Right forelimb (tissue), 1 donor: ENCODE measurements at regions not wholly inside any gene's neighbourhood (a gene's known extent, or its start where the extent isn't known, plus 50 kb on each side); places are given as distances from the start of the nearest gene placed in this dataset.
"Not testable (repeated sequence)": the region's sequence is repeated elsewhere in the genome, so short reads cannot be mapped to it uniquely, and the experiment has no call there.

Experiments used
- DNase-seq: peaks from one replicate; pipeline ENCODE4 v3.0.0-alpha.2; 2018

DNA sequence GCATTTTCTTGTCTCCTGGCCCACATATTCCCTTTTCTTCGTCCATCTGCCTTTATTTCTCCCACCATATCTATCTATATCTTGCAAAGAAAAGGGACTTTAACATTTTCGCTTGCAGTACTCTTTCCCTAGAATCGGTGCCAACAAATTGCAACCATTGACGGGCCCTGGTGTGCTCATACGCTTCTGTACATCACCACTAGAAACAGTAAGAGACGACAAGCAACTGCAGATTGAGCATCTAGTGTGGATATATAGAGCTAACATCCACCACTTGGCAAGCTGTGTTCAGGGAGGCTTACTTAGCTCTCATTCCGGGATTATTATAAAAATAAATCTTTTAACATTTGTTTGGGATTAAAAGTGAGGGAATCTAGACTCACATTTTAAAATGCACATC lies 230.8 kb upstream of the PKN2 start:
- no peak for DNase-seq

DNA sequence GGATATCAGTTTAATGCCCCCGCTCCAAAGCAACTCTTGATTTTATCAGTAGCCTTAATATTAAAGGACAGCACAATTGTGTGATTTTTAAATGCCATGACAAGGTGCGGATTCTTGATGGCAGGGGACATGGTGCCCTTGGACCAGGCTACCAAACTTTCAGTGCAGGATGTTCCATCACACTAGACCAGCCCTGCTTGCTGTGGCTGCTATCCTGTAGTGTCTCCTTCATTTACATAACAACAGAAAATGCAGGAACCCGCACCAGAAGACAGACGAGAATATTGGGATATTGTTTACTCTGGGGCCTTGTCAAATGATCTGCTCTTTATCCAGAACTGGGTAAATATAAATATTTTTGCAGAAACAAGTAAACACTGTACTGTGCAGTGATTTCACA lies 229.3 kb upstream of the PKN2 start:
- no peak for DNase-seq

DNA sequence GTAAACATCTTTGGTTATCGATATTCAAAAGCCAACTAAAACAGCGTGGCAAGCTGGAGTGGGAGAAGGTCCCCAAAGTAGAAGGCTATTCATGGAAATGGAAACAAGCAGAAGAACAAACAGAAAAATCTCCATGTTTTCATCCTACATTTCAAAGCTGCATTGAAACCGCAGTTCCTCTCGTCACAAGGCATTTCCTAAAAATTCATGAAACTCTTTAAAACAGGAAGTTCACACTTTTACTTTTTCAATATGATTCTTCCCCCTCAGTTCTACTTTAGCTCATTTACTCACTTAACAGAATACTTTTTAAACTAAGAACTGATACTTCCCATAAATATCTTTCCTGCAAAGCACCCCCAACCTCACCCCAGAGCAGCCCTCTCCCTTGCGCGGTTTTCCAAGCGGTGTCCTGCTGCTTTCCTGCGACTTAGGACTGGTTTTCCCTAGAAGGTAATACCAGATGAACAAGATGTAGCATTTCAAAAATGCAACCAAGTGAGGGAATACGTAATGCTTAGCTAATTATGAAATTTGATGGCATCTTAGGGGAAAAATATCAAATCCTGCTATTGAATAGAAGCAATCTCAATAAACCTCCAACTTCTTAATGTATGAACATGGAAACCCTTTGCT lies 228.3 kb upstream of the PKN2 start:
- no peak for DNase-seq

DNA sequence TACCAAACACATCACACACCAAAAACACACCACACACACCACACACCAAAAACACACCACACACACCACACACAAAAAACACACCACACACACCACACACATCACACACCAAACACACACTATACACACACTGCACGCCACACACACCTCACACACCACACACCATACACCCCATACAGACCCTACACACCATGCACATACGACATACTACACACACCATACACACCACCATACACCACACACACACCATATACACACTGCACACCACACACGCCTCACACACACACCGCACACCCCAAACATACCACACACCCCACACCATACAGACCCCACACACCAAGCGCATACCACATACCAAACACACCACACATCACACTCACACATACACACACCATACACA lies 226.9 kb upstream of the PKN2 start:
- DNase-seq: no peak

DNA sequence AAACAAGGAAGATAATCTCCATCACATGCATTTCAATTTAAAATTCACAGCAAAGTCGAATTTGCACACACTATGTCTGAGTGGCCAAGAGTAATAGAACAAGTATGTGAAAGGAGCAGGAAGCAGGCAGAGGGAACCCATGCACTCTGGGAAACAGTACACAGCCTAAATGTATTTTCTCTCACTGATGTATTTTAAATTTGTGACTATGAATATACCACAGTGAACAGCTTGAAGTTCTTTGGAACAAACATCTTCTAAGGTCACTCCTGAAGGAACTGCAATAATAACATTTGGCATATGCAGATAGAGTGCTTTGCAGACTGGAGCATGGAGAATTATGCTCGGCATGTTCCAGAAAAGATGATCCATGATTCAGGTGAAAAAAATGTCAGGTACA lies 223.1 kb upstream of the PKN2 start:
- DNase-seq: no peak

DNA sequence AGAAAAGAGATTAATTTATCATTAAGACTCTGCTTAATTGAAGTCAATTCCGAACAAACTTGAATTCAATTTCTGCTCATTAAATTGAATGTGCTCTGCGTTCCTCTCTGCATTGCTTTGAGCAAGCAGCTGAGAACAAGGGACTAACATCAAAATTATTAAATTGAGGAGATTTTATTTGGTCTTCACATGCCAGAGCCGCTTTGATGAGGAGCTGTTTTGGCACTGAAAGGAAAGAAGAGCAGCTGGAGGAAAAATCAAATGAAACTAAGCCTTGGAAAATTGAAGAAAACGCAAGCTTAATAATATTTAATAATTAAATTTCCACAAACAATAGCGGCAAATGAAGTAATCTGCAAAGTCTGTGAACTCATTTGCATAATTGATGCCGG lies 222.0 kb upstream of the PKN2 start:
- no peak for DNase-seq

DNA sequence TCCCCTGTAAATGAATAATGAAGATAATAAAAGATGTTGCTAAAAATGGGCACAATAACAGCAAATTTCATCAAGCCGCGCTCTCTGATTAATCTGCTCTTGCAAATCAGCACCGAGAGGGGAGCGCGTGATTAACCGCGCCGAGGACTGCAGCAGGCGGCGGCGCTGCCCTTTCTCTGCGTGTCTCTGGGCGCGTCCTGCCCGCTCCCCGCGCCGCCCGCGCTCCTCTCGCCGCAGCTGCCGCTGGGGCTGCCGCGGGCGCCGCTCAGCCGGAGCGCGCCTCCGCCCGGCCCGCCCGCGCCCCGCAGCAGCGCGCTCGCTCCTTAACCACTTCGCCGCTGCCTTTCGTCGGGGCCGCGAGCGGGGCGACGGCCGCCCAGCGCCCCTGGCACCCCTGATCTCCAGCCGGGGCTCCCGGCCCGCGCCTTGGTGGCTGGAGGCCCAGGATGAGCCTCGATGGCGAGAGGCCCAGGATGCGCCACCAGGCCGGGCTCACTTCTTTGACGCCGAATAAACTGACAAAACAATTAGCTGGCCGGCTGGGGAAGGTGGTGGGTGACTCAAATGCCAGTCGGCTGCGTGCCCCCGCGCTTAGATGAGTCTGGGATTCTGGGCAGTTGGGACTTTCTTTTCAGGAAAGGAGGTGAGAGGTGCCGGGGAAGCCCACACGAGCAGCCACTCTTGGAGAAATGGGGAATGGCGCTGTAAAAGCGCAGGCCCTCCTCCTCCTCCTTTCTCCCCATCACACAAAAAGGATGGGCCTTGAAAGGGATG lies 221.4 kb upstream of the PKN2 start:
- DNase-seq: peak; percentile 76

DNA sequence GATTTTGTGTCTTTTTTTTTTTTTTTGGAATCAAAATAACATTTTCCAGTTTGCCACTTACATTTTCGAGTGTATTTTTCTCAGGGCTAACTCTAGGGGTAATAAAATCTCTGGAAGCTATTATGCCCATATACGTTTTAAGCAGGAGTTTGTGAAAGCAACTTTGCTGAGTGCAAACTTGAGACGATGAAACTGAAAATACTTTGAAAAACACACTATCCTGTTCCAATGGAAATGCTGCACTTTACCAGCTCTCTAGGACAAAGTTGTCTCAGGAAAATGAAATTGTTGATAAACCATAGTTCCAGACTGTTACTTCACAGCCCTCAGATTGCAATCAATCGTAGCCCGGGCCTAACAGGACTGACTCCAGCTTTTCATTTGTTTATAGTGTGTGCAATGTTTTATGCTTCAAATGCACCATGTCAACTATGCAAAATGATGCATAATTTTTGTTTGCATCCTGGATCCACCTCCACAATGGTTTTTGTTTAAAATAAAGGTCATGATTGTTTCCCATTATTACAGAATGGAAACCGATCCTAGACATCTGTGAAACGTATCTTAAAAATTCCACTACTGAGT lies 220.6 kb upstream of the PKN2 start:
- DNase-seq: no peak

DNA sequence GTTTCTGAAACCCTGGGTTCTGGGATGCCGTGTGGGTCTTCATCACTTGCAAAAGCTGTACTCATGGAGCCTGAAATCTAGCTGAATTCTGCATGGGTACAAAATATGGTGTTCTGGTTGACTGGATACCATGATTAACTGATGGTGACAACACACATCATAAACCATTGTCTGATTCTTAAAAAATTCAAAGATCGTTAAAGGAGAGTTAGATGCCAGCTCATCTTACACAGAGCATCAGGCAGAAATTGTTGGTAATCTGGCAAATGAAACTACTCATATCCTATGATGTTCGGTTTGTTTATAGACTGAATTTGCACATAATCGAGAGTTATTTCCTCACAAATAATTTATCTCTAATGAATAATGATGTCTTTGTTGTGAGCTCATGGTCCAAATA lies 218.1 kb upstream of the PKN2 start:
- DNase-seq: no peak

DNA sequence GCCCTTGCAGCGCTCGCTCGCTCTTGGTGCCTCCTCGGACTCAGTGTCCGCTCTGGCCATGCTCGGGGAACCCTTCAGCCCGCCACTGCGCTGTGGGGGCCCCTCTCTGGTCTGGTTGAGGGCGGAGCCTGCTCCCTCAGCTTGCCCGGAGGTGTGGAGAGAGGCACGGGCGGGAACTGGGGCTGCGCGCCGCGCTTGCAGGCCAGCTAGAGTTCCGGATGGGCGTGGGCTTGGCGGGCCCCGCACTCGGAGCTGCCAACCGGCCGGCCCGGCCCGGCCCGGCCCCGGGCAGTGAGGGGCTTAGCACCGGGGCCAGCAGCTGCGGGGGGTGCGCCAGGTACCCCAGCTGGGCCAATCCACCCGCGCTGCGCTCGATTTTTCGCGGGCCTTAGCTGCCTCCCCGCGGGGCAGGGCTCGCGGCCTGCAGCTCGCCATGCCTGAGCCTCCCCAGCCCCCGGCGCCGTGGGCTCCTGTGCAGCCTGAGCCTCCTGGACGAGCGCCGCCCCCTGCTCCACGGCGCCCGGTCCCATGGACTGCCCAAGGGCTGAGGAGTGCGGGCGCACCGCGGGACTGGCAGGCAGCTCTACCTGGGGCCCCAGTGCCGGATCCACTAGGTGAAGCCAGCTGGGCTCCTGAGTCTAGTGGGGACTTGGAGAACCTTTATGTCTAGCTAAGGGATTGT lies 217.0 kb upstream of the PKN2 start:
- DNase-seq: no peak

DNA sequence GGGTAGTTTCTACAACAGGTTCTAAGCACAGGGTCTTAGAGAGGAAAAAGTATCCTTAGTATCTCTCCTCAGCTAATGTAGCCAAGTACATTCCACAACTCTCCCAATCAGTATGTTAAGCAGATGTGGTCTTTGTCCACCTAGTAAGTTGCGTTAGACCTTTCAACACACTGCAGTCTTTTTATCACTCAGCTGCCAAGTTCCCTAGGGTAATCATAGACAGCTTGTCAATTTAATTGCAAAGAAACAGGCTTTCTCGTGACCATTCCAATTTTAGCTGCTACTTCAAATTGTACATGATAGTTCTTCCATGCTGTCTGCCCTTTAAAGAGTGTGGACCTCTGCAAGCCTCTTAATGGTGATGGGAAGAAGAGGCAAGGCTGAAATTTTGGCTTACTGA lies 211.8 kb upstream of the PKN2 start:
- no peak for DNase-seq

DNA sequence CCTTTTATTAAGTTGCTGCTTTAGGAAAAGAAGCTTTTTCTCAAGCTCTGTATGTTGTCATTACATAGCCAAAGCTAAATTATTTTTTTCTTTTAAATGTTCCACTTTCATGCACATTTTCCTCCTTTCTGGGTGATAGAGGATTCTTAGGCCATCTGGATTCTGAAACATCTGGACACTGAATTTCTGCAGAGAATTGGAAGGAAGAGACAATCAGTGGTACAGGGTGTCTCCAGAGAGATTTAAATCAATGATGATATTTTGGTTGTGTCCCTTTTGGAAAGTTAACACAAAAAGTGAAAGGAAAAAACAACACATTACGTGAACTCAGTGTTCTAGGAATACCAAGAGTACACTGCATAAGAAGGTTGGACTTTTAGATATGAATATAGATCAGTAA lies 211.4 kb upstream of the PKN2 start:
- no peak for DNase-seq

DNA sequence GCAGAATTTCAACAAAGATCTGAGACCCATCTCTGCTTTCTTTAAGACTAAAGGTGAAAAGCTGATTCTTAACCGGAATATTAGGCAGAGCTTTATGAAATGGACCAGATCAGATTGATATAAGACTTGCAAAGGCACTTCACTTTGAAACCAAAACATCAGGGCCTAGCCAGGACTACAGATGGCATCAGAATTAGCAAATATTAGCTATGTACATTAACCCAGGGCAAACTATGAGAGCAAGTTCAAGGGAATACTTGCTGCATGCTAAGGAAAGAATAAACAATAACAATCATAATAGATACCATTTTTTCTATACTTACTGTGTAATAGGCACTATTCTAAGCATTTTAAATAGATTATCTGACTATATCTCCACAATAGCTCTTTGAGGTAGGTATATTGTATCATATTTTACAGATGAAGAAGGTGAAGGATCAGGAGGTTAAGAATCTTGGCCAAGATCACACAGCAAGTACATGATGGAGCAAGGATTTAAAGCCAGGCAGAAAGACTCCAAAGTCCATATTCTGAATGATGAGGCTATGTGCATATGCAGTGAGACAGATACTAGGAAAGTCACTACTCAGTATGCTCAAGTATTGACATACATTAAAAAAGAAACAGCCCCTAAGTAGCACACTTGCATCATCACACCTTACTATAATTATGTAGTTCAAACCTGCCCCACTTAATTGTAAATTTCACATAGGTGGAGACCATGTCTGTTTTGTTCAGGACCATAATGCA lies 209.3 kb upstream of the PKN2 start:
- DNase-seq: no peak

DNA sequence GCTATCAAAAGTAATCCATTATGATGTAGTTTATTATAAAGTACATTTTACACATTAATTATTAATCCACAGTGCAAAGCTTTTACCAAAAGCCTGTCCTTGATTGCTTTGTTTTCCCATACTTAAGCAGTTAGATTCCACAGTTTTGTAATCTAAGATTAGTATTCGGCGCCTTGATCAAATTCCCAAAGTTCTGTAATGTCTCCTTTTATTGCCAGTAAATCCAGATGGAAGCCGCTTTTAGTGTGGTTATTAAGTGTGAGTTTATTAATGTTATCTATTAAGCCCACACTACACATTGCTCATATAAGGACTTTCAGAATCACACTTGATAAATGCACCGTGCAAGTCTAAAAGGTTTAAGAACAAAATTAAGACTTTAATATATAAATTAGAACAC lies 199.2 kb upstream of the PKN2 start:
- no peak for DNase-seq

DNA sequence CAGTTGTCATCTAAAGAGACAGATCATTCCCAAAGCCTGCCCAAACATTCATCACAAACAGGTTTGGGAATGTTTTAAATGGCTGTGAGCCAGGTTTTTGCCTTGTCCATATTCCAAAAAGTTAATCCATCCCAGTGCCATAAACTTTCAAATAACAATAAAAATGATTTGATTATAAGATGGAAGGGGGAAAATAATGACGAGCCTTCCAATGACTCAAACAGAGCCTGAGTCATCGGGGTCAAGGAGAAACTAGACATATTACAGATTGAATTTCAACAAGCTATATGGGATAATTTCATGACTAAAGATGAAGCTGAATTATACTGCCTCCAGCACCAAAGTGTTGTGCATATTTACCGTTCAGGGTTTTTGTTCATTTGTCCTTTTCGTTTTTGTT lies 195.8 kb upstream of the PKN2 start:
- no peak for DNase-seq

DNA sequence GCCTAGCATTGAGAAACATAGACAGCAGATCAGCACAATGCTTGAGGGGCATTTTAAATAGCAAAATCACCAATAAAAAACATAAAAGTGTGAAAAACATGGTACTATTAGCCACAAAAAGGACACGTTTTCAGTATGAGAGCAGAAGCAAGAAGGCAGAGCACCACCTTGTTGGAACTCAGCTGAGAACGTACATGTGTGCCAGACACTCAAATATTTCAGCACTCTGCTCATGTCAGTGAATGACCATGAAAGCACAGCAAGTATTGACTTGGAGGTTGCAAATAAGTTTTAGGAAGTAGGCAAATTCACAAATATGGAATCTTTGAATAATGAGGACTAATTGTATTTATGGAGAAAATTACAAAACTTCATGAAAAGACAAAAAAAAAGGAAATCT lies 193.4 kb upstream of the PKN2 start:
- DNase-seq: no peak

DNA sequence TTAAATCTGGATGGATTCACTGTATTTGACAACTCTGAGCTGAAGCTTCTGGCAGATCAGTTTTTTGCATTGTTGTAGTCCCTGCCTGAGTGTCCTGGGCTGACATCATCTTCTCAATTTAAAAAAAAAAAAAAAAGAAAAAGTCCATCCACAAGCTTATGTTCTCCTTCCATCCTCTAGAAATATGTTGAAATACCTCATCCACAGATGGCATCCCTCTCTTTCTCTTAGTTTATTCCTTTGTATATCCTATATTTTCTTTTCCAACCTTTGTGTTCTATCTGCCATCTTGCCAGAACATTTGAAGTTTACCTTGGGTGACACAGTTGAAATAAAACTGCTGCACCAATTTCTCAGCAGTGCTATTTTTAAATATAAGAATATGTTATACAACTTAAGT lies 184.4 kb upstream of the PKN2 start:
- no peak for DNase-seq

DNA sequence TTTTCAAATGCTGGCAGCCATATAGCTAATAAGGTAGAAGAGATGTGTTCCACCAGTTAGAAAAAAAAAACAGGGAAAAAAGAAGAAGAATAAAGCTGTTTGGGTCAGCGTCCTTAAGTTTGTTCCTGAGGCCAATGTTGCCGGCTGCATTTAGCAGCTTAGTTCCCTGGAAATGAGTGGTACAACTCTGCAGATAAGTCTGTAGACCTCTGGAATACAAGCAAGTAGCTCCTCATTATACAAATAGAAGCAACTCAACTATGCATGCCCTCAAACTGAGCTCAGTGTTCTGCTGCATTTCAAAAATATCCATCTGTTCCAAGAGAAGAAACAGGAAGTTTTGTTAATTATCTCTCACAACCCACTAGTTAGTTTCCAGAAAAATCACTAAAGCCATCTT lies 181.2 kb upstream of the PKN2 start:
- no peak for DNase-seq

DNA sequence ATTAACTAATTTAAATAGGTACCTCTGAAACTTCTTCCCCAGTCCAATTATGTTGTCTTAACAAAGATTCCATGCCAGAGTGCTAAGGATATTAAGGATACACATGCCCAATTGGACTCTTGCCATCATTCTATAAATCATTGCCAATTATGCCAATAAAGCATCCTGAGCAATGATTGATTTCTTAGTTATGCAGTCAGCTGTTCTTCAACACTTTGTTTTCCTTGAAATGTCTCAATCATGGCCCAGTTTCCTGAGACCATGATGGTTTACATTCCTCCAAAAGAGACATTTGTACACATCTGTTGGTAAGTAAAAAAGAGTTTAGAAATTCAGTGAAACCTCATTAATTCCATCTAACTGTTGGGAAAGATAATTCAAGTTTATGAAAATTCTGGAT lies 180.4 kb upstream of the PKN2 start:
- no peak for DNase-seq

DNA sequence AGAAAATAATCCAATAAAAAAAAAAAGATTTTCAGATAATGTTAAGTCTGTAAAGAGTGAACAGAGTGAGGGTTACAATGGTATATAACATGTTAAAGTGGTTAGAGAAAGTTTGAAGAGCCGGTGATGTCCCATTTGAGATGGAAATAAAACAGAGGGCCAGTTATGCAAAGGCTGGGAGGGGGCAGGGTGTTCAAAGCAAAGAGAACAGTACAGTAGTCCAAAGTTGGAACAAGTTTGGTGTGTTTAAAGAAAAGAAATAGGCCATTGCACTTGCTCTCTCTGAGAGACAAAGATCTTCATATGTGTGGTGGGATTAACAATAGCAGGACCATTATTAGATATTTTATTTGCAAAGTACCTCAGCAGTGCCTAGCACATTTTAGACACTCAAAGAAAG lies 179.5 kb upstream of the PKN2 start:
- no peak for DNase-seq

DNA sequence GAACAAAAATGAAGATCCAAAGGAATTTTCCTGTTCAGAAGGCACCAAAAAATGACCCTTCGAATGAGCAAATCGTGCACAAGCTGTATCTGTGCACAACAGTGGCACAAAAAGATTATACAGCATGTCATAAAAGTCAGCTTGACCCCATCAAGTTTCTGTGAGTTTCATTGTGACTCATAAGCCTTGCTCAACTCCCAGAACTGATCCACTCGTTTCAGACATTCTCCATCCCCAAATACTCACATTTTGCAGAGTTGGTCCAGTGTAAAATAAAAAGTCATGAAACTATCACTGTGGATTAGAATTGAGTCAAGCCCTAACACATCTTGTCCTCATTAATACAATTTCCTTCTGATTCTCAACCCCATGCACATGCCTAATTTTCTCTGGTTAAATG lies 174.7 kb upstream of the PKN2 start:
- no peak for DNase-seq

DNA sequence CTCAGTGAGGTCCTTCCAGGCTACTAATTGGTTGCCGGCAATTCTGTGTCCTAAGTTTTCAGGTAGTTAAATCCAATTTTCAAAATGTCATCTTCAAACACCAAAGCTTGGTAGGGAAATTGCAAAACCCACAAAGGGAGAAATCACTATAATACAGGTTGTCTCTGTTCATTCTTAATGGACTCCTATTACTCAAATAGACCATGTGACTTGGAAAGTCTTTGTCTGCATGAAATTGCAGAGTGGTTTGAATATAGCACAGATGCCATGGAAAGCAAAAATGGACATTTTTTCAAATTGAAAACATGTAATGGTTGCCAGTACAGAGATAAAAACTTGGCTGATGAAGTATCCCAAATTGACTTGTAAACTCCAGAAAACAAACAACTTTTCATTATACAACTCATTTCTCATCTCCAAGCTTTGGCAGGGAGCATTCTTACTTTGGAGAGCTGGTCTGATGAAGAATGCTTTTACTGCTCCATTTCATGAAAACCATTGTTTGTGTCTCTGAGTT lies 169.5 kb upstream of the PKN2 start:
- DNase-seq: no peak

DNA sequence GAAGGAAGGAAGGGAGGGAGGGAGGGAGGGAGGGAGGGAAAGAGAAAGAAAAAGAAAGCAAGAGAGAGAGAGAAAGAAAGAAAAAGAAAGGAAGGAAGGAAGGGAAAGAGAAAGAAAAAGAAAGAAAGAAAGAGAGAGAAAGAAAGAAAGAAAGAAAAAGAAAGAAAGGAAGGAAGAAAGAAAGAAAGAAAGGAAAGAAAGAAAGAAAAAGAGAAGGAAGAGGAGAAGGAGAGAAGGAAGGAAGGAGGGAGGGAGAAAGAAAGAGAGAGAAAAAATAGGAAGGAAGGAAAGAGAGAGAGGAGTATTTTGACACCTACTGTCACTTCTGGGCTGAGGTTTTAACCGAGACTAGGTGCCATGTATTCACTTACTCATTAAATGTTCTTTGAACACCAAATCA lies 166.6 kb upstream of the PKN2 start:
- not testable (repeated sequence) for DNase-seq
